ENCODE measurements at regions not wholly inside any gene's neighbourhood (a gene's known extent, or its start where the extent isn't known, plus 50 kb on each side); places are given as distances from the start of the nearest gene placed in this dataset.

DNA sequence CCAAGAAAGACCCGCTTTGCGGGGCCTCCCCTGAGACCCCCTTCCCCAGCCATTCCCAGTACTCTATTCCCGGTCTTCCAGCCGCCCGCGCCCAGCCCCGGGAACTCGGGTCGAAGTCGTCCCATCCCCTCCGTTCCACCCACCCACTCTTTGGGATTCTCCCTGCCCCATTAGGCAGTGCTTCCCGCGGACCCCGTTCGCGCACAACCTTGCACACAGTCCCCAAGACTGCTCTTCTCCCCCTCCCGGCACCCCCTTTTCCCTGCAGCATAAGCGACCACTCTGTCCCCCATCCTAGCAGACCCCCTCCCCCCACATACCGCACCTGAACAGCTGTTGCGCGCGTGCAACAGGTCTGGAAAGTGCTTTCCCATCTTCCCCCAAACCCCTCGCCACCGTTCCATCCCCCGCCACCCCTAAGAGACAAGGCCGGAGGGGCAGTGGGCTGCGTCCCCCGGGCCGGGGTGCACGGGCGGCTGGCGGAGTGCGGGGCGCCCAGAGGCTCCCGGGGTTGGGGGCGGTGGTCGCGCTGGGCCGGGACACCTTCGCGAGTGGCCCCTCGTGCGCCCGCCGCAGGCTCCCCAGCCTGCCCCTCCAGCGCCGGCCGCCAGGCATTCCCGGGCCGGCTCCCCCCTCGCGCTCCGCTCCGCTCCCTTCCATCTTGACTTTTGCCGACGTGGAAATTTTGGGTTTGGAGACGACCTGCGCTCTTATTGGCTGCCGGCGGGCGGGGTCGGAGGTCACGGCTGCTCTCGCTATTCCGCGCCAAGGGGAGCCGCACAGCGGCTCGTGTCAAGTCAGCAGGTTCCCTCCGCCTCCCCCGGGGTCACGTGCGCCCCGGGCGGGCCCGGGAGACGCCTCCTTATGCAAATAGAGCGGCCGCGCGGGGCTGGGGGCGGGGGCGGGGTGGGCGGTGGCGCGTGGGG lies 201.2 kb upstream of the NFE2L3 start:
- Histone ChIP-seq H3K4me2 (ENCODE audit: low read depth, low read length, poor library complexity, severe bottlenecking) (peak overlapping the region; percentile 90), H3K9ac (ENCODE audit: low read length) (peak overlapping the region; percentile 72), H3K4me3 (ENCODE audit: low read length) (peak overlapping the region; percentile 80), H2AFZ (ENCODE audit: low read length) (peak overlapping the region; percentile 74; the same call in 1 of the 2 replicates), H3K36me3 (ENCODE audit: insufficient read depth, low read length) (no peaks in the 10 kb centered on the region), H3K27me3 (ENCODE audit: low read length) (no peaks in the 10 kb centered on the region), H3K27ac (ENCODE audit: low read length) (no peak overlapping the region), H3K4me1 (ENCODE audit: low read length) (peaks cover 43% of the 10 kb centered on the region), H4K20me1 (ENCODE audit: insufficient read depth, low read depth, low read length) (no peaks in the 10 kb centered on the region; the same call in 1 of the 2 replicates), H3K79me2 (ENCODE audit: low read length) (no peaks in the 10 kb centered on the region), H3K9me3 (ENCODE audit: low read length) (no peaks in the 10 kb centered on the region), H3K9me2 (replicated peaks; ENCODE audit: insufficient read depth, low read length) (no peaks in the 10 kb centered on the region)
- peak; percentile 96 for DNase-seq

DNA sequence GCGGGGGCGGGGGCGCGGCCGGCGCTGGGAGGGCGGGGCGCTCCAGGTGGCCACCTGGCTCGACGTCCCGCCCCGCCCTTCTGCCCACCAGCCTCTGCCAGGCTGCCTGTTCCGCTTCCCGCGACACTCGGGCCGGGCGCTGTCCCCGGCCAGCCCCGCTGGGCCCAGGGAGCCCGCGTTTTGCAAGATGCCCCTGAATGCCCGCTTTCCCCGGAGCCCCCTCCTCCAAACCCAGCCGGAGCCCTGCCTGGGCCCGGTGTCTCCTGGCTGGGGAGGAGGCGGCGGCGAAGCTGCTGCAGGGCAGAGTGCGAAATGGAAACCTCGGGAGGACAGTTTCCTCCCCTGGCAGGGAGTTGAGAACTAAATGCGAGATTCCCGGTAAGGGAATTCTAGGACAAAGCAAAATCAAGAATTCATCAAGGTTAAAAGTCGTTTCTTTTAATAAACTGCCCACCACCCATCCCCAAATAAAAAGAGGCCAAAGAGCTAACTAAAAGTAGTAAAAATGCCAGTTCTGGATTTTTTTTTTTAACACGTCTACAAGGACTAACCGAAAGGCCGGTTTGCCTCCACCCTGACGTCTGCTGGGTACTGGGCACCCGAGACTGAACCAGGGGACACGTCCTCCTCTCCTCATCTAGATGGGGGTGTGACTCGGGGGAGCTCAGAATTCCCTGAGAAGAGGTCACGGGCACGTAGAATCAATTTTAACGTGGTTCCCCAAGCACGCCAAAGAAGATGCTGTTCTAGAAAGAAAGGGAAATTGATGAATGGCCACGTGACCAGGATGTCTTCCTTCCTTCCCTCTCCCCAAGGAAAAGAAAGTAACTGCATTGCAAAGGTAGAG lies 200.4 kb upstream of the NFE2L3 start:
- H3K79me2 ChIP-seq (ENCODE audit: low read length), result no peaks in the 10 kb centered on the region
- peak overlapping the region; percentile 63 for H3K9ac ChIP-seq (ENCODE audit: low read length)
- H3K4me1 ChIP-seq (ENCODE audit: low read length), result peaks cover 43% of the 10 kb centered on the region
- no peak overlapping the region for H3K27ac ChIP-seq (ENCODE audit: low read length)
- DNase-seq, result peak; percentile 46
- no peaks in the 10 kb centered on the region for H3K27me3 ChIP-seq (ENCODE audit: low read length)
- peak overlapping the region; percentile 83 for H3K4me2 ChIP-seq (ENCODE audit: low read depth, low read length, poor library complexity, severe bottlenecking)
- peak overlapping the region; percentile 70 for H3K4me3 ChIP-seq (ENCODE audit: low read length)
- H3K9me2 ChIP-seq (replicated peaks; ENCODE audit: insufficient read depth, low read length), result no peaks in the 10 kb centered on the region
- peak overlapping the region; percentile 97 for H2AFZ ChIP-seq (ENCODE audit: low read length)
- no peaks in the 10 kb centered on the region; the same call in 1 of the 2 replicates for H4K20me1 ChIP-seq (ENCODE audit: insufficient read depth, low read depth, low read length)
- no peaks in the 10 kb centered on the region for H3K9me3 ChIP-seq (ENCODE audit: low read length)
- no peaks in the 10 kb centered on the region for H3K36me3 ChIP-seq (ENCODE audit: insufficient read depth, low read length)

DNA sequence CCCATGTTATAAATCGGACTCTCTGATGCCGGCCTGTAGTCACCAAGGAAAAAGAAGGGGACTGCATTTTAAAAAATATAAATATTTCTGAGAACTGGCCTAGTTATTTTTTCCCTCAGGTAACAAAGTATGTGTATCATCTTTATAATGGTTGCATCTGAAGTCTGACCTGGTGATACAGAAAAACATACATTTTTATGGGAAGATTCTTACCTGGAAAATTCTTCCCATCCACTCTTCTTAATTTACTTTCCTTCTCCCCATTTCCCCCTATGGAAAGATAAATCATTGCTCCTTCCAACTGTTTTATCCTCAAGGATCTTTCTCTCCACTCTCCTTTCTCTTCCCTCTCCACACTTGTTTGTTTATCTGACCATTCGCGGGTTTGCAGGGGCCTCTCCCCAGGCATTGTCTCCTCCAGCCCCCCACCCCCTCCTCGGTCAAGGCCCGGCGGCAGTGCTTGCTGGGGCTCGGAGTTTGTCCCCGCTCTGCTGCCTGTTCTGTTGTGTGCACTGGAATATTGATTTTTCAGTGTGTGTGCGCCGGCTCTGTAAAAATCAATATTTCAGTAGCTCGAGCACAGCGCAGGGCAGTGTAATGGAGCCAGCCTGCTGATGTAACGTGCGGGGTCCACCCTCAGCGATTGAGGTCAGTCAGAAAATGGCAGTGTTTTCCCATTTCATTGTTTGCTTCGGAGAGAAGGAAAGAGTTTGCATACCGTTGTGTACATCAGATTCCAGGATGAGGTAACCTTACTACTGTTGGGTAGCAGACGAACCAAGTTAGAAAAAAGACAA lies 199.5 kb upstream of the NFE2L3 start:
- Histone ChIP-seq H3K4me2 (ENCODE audit: low read depth, low read length, poor library complexity, severe bottlenecking) (no peak overlapping the region), H3K27ac (ENCODE audit: low read length) (no peak overlapping the region), H3K9me3 (ENCODE audit: low read length) (no peaks in the 10 kb centered on the region), H3K4me3 (ENCODE audit: low read length) (no peak overlapping the region), H3K4me1 (ENCODE audit: low read length) (peaks cover 43% of the 10 kb centered on the region), H2AFZ (ENCODE audit: low read length) (no peak overlapping the region), H3K27me3 (ENCODE audit: low read length) (no peaks in the 10 kb centered on the region), H4K20me1 (ENCODE audit: insufficient read depth, low read depth, low read length) (no peaks in the 10 kb centered on the region; the same call in 1 of the 2 replicates), H3K36me3 (ENCODE audit: insufficient read depth, low read length) (no peaks in the 10 kb centered on the region), H3K79me2 (ENCODE audit: low read length) (no peaks in the 10 kb centered on the region), H3K9me2 (replicated peaks; ENCODE audit: insufficient read depth, low read length) (no peaks in the 10 kb centered on the region), H3K9ac (ENCODE audit: low read length) (no peak overlapping the region)
- DNase-seq, result no peak

DNA sequence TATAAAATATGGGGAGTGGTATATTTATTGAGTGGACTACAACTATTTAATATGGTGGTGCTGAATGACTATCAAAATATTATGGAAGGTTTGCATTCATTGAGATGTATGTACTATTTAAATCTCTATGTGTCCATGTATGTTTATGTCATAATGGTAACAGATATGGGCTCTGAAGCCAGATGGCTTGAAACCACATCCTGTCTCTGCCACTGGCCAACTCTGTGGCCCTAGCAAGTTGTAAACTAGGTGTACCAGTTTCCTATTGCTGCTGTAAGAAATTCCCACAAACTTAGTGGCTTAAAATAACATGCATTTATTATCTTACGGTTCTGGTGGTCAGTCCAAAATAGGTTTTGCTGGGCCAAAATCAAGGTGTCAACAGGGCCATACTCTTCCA lies 198.1 kb upstream of the NFE2L3 start:
- Histone ChIP-seq H3K9ac (ENCODE audit: low read length) (no peak overlapping the region), H3K27ac (ENCODE audit: low read length) (no peak overlapping the region), H3K9me2 (replicated peaks; ENCODE audit: insufficient read depth, low read length) (no peaks in the 10 kb centered on the region), H3K27me3 (ENCODE audit: low read length) (no peaks in the 10 kb centered on the region), H3K36me3 (ENCODE audit: insufficient read depth, low read length) (no peaks in the 10 kb centered on the region), H3K4me2 (ENCODE audit: low read depth, low read length, poor library complexity, severe bottlenecking) (no peak overlapping the region), H3K79me2 (ENCODE audit: low read length) (no peaks in the 10 kb centered on the region), H3K4me1 (ENCODE audit: low read length) (peaks cover 32% of the 10 kb centered on the region), H3K9me3 (ENCODE audit: low read length) (no peaks in the 10 kb centered on the region), H2AFZ (ENCODE audit: low read length) (no peak overlapping the region), H4K20me1 (ENCODE audit: insufficient read depth, low read depth, low read length) (no peaks in the 10 kb centered on the region), H3K4me3 (ENCODE audit: low read length) (no peak overlapping the region)
- no peak for DNase-seq

DNA sequence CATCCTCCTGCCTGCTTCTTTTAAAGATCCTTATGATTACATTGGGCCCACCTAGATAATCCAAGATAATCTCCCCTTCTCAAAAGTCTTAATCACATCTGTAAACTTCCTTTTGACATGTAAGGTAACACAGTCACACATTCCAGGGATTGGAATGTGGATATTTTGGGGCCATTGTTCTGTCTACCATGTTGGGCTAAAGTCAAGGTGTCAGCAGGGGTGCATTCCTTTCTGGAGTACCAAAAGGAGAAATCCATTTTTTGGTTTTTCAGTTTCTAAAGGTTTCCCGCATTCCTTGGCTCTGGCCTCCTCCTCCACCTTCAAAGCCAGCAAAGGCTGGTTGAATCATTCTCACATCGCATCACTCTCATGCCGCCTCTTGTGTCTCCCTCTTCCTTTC lies 197.6 kb upstream of the NFE2L3 start:
- Histone ChIP-seq H3K79me2 (ENCODE audit: low read length) (no peaks in the 10 kb centered on the region), H3K4me1 (ENCODE audit: low read length) (peaks cover 32% of the 10 kb centered on the region), H3K27ac (ENCODE audit: low read length) (no peak overlapping the region), H3K36me3 (ENCODE audit: insufficient read depth, low read length) (no peaks in the 10 kb centered on the region), H4K20me1 (ENCODE audit: insufficient read depth, low read depth, low read length) (no peaks in the 10 kb centered on the region), H3K27me3 (ENCODE audit: low read length) (no peaks in the 10 kb centered on the region), H3K9me2 (replicated peaks; ENCODE audit: insufficient read depth, low read length) (no peaks in the 10 kb centered on the region), H3K4me2 (ENCODE audit: low read depth, low read length, poor library complexity, severe bottlenecking) (no peak overlapping the region), H3K9me3 (ENCODE audit: low read length) (no peaks in the 10 kb centered on the region), H2AFZ (ENCODE audit: low read length) (no peak overlapping the region), H3K4me3 (ENCODE audit: low read length) (no peak overlapping the region), H3K9ac (ENCODE audit: low read length) (no peak overlapping the region)
- no peak for DNase-seq

DNA sequence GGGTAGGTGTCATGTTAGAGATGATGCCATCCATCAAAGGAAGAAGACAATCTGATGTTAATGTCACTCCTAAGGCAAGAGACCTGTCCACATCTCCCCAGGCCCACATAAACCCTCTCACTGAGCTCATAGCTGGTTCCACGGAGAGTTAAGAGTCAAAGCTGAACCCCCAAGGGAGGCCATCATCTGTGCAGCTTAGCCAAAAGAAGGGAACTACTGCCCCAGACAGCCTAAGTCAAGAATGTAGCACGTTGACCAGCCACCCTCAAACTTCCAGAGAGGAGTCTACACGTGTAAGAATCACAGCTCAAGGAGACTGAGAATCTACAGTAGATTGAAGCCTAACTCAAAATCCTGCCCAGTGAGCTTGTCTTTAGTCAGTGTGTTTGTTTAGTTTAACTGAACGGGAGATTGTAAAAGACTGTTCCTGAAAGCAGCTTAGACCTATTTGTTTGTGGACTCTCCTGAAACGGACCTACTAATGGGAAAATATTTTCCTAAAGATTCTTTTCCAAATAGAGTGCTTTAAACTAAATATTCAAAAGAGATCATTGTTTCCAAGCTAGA lies 192.7 kb upstream of the NFE2L3 start:
- H3K79me2 ChIP-seq (ENCODE audit: low read length), result no peaks in the 10 kb centered on the region
- no peaks in the 10 kb centered on the region for H3K9me2 ChIP-seq (replicated peaks; ENCODE audit: insufficient read depth, low read length)
- no peaks in the 10 kb centered on the region for H3K27me3 ChIP-seq (ENCODE audit: low read length)
- no peaks in the 10 kb centered on the region for H3K36me3 ChIP-seq (ENCODE audit: insufficient read depth, low read length)
- H3K4me2 ChIP-seq (ENCODE audit: low read depth, low read length, poor library complexity, severe bottlenecking), result peak overlapping the region; percentile 38
- H3K9me3 ChIP-seq (ENCODE audit: low read length), result no peaks in the 10 kb centered on the region
- no peak overlapping the region for H3K9ac ChIP-seq (ENCODE audit: low read length)
- H4K20me1 ChIP-seq (ENCODE audit: insufficient read depth, low read depth, low read length), result no peaks in the 10 kb centered on the region
- H3K4me1 ChIP-seq (ENCODE audit: low read length), result peaks cover 19% of the 10 kb centered on the region
- DNase-seq, result peak; percentile 47
- H3K4me3 ChIP-seq (ENCODE audit: low read length), result no peak overlapping the region
- H2AFZ ChIP-seq (ENCODE audit: low read length), result peak overlapping the region; percentile 29
- no peak overlapping the region for H3K27ac ChIP-seq (ENCODE audit: low read length)

DNA sequence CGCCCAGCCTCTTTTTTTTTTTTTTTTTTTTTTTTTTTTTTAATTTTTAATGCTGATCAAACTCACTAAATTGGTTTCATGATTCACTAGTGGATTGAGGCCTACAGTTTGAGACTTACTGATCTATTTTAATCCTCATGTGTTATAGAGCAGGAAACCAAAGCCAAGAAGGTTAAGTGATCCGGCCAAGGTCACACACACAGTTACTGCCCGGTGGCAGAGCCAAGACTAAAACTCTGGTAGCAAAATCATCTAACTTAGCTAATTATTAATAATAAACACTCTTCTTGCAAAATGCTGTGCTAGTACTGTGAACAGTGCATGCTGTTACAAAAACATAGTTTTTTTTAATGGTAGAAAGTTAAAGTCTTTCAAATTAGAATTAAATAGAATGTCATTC lies 188.3 kb upstream of the NFE2L3 start:
- Histone ChIP-seq H3K79me2 (ENCODE audit: low read length) (no peaks in the 10 kb centered on the region), H3K27ac (ENCODE audit: low read length) (no peak overlapping the region), H4K20me1 (ENCODE audit: insufficient read depth, low read depth, low read length) (no peaks in the 10 kb centered on the region), H3K27me3 (ENCODE audit: low read length) (no peaks in the 10 kb centered on the region), H2AFZ (ENCODE audit: low read length) (no peak overlapping the region), H3K4me1 (ENCODE audit: low read length) (peaks cover 57% of the 10 kb centered on the region), H3K4me3 (ENCODE audit: low read length) (no peak overlapping the region), H3K4me2 (ENCODE audit: low read depth, low read length, poor library complexity, severe bottlenecking) (no peak overlapping the region), H3K9me3 (ENCODE audit: low read length) (no peaks in the 10 kb centered on the region), H3K9ac (ENCODE audit: low read length) (no peak overlapping the region), H3K9me2 (replicated peaks; ENCODE audit: insufficient read depth, low read length) (no peaks in the 10 kb centered on the region), H3K36me3 (ENCODE audit: insufficient read depth, low read length) (no peaks in the 10 kb centered on the region)
- DNase-seq, result no peak
